H9 (cell line): ENCODE measurements at regions not wholly inside any gene's neighbourhood (a gene's known extent, or its start where the extent isn't known, plus 50 kb on each side); places are given as distances from the start of the nearest gene placed in this dataset.
A peak's percentile ranks its signal among the peaks of the same experiment; 100 is the strongest.

Source experiments
- DNase-seq: peaks from one replicate; pipeline ENCODE4 v3.0.0-alpha.2; 2017
- H2AFZ ChIP-seq: one replicate; pipeline ENCODE4 v1.6.1; 2013; ENCODE audit warnings: mild to moderate bottlenecking, low read length, control low read depth, moderate library complexity
- H2AK5ac ChIP-seq: 2 replicates; pipeline ENCODE4 v1.6.1; 2013; ENCODE audit warnings: low read length, control low read depth, mixed read lengths; ENCODE audit not compliant: insufficient read length
- H2BK120ac ChIP-seq: one replicate; pipeline ENCODE4 v1.6.1; 2013; ENCODE audit warnings: low read depth, mild to moderate bottlenecking, low read length, control low read depth, inconsistent platforms; ENCODE audit not compliant: poor library complexity, severe bottlenecking
- H2BK12ac ChIP-seq: 2 replicates; pipeline ENCODE4 v1.6.1; 2013; ENCODE audit warnings: low read length, control low read depth, mixed read lengths, low read depth; ENCODE audit not compliant: insufficient read length
- H2BK15ac ChIP-seq: 2 replicates; pipeline ENCODE4 v1.6.1; 2013; ENCODE audit warnings: low read depth, low read length, control low read depth
- H2BK20ac ChIP-seq: one replicate; pipeline ENCODE4 v1.6.1; 2013; ENCODE audit warnings: low read depth, mild to moderate bottlenecking, low read length, control low read depth, inconsistent platforms; ENCODE audit not compliant: poor library complexity, severe bottlenecking
- H2BK5ac ChIP-seq: 2 replicates; pipeline ENCODE4 v1.6.1; 2013; ENCODE audit warnings: low read length, control low read depth, mixed read lengths; ENCODE audit not compliant: insufficient read length
- H3K14ac ChIP-seq: 2 replicates; pipeline ENCODE4 v1.6.1; 2013; ENCODE audit warnings: low read length, control low read depth; ENCODE audit not compliant: insufficient read depth
- H3K18ac ChIP-seq: 2 replicates; pipeline ENCODE4 v1.6.1; 2013; ENCODE audit warnings: low read depth, mild to moderate bottlenecking, mixed read lengths, low read length, control low read depth; ENCODE audit not compliant: insufficient read length
- H3K23ac ChIP-seq: 2 replicates; pipeline ENCODE4 v1.6.1; 2013; ENCODE audit warnings: low read length, control low read depth, mixed read lengths, low read depth; ENCODE audit not compliant: insufficient read length
- H3K23me2 ChIP-seq: 2 replicates; pipeline ENCODE4 v1.6.1; 2013; ENCODE audit warnings: low read depth, mild to moderate bottlenecking, mixed read lengths, low read length, control low read depth; ENCODE audit not compliant: insufficient read length, poor library complexity, severe bottlenecking
- H3K27ac ChIP-seq: 2 replicates; pipeline ENCODE4 v1.5.1; 2013; ENCODE audit warnings: low read length, control low read depth, mixed read lengths, low read depth; ENCODE audit not compliant: insufficient read length
- H3K27me3 ChIP-seq: 2 replicates; pipeline ENCODE4 v1.6.1; 2013; ENCODE audit warnings: low read length, control low read depth, inconsistent platforms; ENCODE audit not compliant: insufficient read depth
- H3K4ac ChIP-seq: 2 replicates; pipeline ENCODE4 v1.6.1; 2013; ENCODE audit warnings: low read depth, mild to moderate bottlenecking, control low read depth, inconsistent platforms, low read length, moderate library complexity
- H3K4me1 ChIP-seq: 2 replicates; pipeline ENCODE4 v1.6.1; 2013; ENCODE audit warnings: low read length, control low read depth, inconsistent platforms; ENCODE audit not compliant: insufficient read depth
- H3K4me2 ChIP-seq: 2 replicates; pipeline ENCODE4 v1.6.1; 2013; ENCODE audit warnings: low read length, control low read depth, mixed read lengths; ENCODE audit not compliant: insufficient read length, insufficient read depth
- H3K56ac ChIP-seq: 2 replicates; pipeline ENCODE4 v1.6.1; 2013; ENCODE audit warnings: low read depth, mild to moderate bottlenecking, mixed read lengths, low read length, control low read depth; ENCODE audit not compliant: insufficient read length
- H3K79me1 ChIP-seq: 2 replicates; pipeline ENCODE4 v1.6.1; 2013; ENCODE audit warnings: low read depth, mild to moderate bottlenecking, moderate library complexity, low read length, control low read depth, inconsistent platforms; ENCODE audit not compliant: insufficient read depth, poor library complexity, severe bottlenecking
- H3K79me2 ChIP-seq: 2 replicates; pipeline ENCODE4 v1.6.1; 2013; ENCODE audit warnings: low read length, control low read depth, inconsistent platforms; ENCODE audit not compliant: insufficient read depth
- H3K9ac ChIP-seq: 2 replicates; pipeline ENCODE4 v1.6.1; 2013; ENCODE audit warnings: low read length, control low read depth, mixed read lengths; ENCODE audit not compliant: insufficient read length; ENCODE audit errors: extremely low read depth
- H3K9me3 ChIP-seq: one replicate; pipeline ENCODE4 v1.6.1; 2013; ENCODE audit warnings: low read depth, low read length, inconsistent platforms; ENCODE audit not compliant: control insufficient read depth
- H3T11ph ChIP-seq: one replicate; pipeline ENCODE4 v1.6.1; 2013; ENCODE audit warnings: mild to moderate bottlenecking, low read length, control low read depth, inconsistent platforms
- H4K20me1 ChIP-seq: one replicate; pipeline ENCODE4 v1.6.1; 2013; ENCODE audit not compliant: control insufficient read depth, insufficient read length, insufficient read depth
- H4K5ac ChIP-seq: 2 replicates; pipeline ENCODE4 v1.6.1; 2013; ENCODE audit warnings: low read depth, mild to moderate bottlenecking, mixed read lengths, low read length, control low read depth; ENCODE audit not compliant: insufficient read length
- H4K8ac ChIP-seq: replicated peaks from 2 replicates; pipeline ENCODE4 v1.6.1; 2013; ENCODE audit warnings: low read length, control low read depth, mixed read lengths, low read depth; ENCODE audit not compliant: insufficient read length
- H4K91ac ChIP-seq: 2 replicates; pipeline ENCODE4 v1.6.1; 2013; ENCODE audit warnings: low read depth, mild to moderate bottlenecking, moderate library complexity, mixed read lengths, low read length, control low read depth; ENCODE audit not compliant: insufficient read length
- H3K27ac Mint-ChIP-seq, 3 experiments: 2 replicates in 2 of 3; 3 replicates in 1 of 3; pipeline ENCODE4 v1.8.0; 2020 to 2021; ENCODE audit warnings: mixed read lengths in 3 of 3, mild to moderate bottlenecking in 1 of 3, moderate library complexity in 1 of 3
- H3K27me3 Mint-ChIP-seq: 2 replicates; pipeline ENCODE4 v1.8.0; 2021; ENCODE audit warnings: low read depth, mild to moderate bottlenecking, moderate library complexity, mixed read lengths
- H3K36me3 Mint-ChIP-seq, 3 experiments: 2 replicates in 2 of 3; 3 replicates in 1 of 3; pipeline ENCODE4 v1.8.0; 2020 to 2021; ENCODE audit warnings: low read depth in 3 of 3, mixed read lengths in 3 of 3; ENCODE audit not compliant: insufficient read depth in 1 of 3
- H3K4me1 Mint-ChIP-seq, 2 experiments: 2 replicates each; pipeline ENCODE4 v1.8.0; 2020; ENCODE audit warnings: mixed read lengths in 2 of 2
- H3K4me3 Mint-ChIP-seq, 2 experiments: 2 replicates in 1 of 2; 3 replicates in 1 of 2; pipeline ENCODE4 v1.8.0; 2020 to 2021; ENCODE audit warnings: mild to moderate bottlenecking in 2 of 2, mixed read lengths in 2 of 2, moderate library complexity in 1 of 2
- H3K9me3 Mint-ChIP-seq, 2 experiments: 2 replicates in 1 of 2; 3 replicates in 1 of 2; pipeline ENCODE4 v1.8.0; 2020; ENCODE audit warnings: mild to moderate bottlenecking in 2 of 2, mixed read lengths in 2 of 2, moderate library complexity in 1 of 2
- WGBS: extraction: QIAGEN DNeasy Blood & Tissue Kit; methylation state at CpG from one replicate; pipeline ENCODE4 v1.1.7; 2013; ENCODE audit warnings: missing lambda C conversion rate, low lambda C conversion rate, mixed read lengths; ENCODE audit not compliant: insufficient read length; ENCODE audit errors: extremely low coverage; 5-methylcytosine and 5-hydroxymethylcytosine counted together
- TF ChIP-seq, protein P1 (sequence below): fragments of 200-600 bp; sonication (generic); conservative IDR thresholded peaks from 3 replicates; pipeline ENCODE4 v1.8.0; 2021; ENCODE audit warnings: antibody characterized with exemption, mild to moderate bottlenecking

DNA sequence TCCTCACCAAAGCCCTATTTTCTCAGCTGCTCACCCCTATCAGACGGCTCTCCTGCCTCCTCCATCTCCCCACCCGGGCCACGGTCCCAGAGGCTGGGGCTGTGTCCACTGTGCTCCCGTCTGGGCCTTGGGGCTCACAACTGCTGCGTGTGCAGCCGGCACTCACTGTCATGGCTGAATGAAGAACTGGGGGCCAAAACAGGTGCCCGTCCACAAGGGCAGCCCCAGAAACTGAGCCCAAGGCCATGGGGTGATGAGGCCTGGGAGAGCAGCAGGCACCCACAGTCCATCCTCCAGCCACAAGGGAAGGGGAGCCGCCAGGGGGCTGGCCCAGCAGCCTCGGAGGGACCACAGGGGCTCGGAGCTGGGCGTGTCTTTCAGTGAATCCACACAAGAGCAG, 159.5 kb downstream of the DLL1 start:
- H3T11ph ChIP-seq = no peak overlapping the region
- H3K4me1 ChIP-seq = no peaks in the 10 kb centered on the region
- no peak overlapping the region for H4K5ac ChIP-seq
- no peak overlapping the region for H2BK12ac ChIP-seq
- no peaks in the 10 kb centered on the region for H3K23me2 ChIP-seq
- H4K91ac ChIP-seq = no peak overlapping the region
- Mint-ChIP-seq H3K27me3 (peaks cover 8% of the 10 kb centered on the region), H3K4me3 (no peak overlapping the region), H3K36me3 (peaks cover 0 to 6% (median 4%) of the 10 kb centered on the region in 3 experiments; a peak in 4 of 7 replicates), H3K9me3 (peaks cover 5 to 10% of the 10 kb centered on the region in 2 experiments), H3K4me1 (peaks cover 0 to 5% of the 10 kb centered on the region in 2 experiments; a peak in 3 of 4 replicates), H3K27ac (no peak overlapping the region)
- no peak overlapping the region for H3K18ac ChIP-seq
- DNase-seq = peak; percentile 23
- H3K14ac ChIP-seq = no peak overlapping the region; the same call in 1 of the 2 replicates
- H3K4me2 ChIP-seq = no peak overlapping the region
- H3K23ac ChIP-seq = no peak overlapping the region
- no peaks in the 10 kb centered on the region for H4K20me1 ChIP-seq
- H2BK120ac ChIP-seq = no peak overlapping the region
- H2AFZ ChIP-seq = no peak overlapping the region
- H2BK15ac ChIP-seq = no peak overlapping the region
- H3K79me2 ChIP-seq = no peaks in the 10 kb centered on the region
- TF ChIP-seq, protein P1, sequence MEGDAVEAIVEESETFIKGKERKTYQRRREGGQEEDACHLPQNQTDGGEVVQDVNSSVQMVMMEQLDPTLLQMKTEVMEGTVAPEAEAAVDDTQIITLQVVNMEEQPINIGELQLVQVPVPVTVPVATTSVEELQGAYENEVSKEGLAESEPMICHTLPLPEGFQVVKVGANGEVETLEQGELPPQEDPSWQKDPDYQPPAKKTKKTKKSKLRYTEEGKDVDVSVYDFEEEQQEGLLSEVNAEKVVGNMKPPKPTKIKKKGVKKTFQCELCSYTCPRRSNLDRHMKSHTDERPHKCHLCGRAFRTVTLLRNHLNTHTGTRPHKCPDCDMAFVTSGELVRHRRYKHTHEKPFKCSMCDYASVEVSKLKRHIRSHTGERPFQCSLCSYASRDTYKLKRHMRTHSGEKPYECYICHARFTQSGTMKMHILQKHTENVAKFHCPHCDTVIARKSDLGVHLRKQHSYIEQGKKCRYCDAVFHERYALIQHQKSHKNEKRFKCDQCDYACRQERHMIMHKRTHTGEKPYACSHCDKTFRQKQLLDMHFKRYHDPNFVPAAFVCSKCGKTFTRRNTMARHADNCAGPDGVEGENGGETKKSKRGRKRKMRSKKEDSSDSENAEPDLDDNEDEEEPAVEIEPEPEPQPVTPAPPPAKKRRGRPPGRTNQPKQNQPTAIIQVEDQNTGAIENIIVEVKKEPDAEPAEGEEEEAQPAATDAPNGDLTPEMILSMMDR = no peak
- H3K9me3 ChIP-seq = no peaks in the 10 kb centered on the region
- no peaks in the 10 kb centered on the region for H3K27me3 ChIP-seq
- no peak overlapping the region for H3K27ac ChIP-seq
- H3K56ac ChIP-seq = no peak overlapping the region
- no peak overlapping the region for H4K8ac ChIP-seq
- no peak overlapping the region for H2BK5ac ChIP-seq
- H2BK20ac ChIP-seq = no peak overlapping the region
- WGBS = no CpG with 5 or more reads among the region's 11 CpGs
- H3K79me1 ChIP-seq = no peaks in the 10 kb centered on the region
- no peak overlapping the region for H3K4ac ChIP-seq
- no peak overlapping the region for H2AK5ac ChIP-seq
- no peak overlapping the region for H3K9ac ChIP-seq
